OCI-LY3 (cell line): ENCODE measurements at regions not wholly inside any gene's neighbourhood (a gene's known extent, or its start where the extent isn't known, plus 50 kb on each side); places are given as distances from the start of the nearest gene placed in this dataset.

Experiments
- CTCF ChIP-seq: fragments of 200-600, 300-600 bp; sonication (generic); IDR thresholded peaks from 2 replicates; pipeline ENCODE4 v1.5.1; 2014; ENCODE audit warnings: antibody characterized with exemption, low read length, low read depth
- EZH2phosphoT487 ChIP-seq: fragments of 200-600 bp; shearing (Covaris generic); IDR thresholded peaks from 2 replicates; pipeline ENCODE4 v1.6.1; 2018; ENCODE audit warnings: antibody characterized with exemption, mixed run types, low read depth

GRCh38 chr3:137071104-137071503 is 113.3 kb downstream of the IL20RB start:
- TF ChIP-seq CTCF (no peak), EZH2phosphoT487 (no peak)
